Neural cell (in vitro differentiated cells): ENCODE measurements at regions not wholly inside any gene's neighbourhood (a gene's known extent, or its start where the extent isn't known, plus 50 kb on each side); places are given as distances from the start of the nearest gene placed in this dataset.

ENCODE experiments used
- H2AFZ ChIP-seq: fragments of 200-600, 300-800 bp; sonication (generic), shearing (Covaris generic); 2 replicates; pipeline ENCODE4 v1.6.0; 2014; ENCODE audit warnings: low read depth, mild to moderate bottlenecking, antibody characterized with exemption, low read length, moderate library complexity
- H3F3A ChIP-seq: fragments of 200-600 bp; shearing (Covaris generic); 2 replicates; pipeline ENCODE4 v1.6.1; 2016; ENCODE audit warnings: mild to moderate bottlenecking, moderate library complexity, mixed read lengths, antibody characterized with exemption, low read length; ENCODE audit not compliant: insufficient read depth, poor library complexity, severe bottlenecking
- H3K27ac ChIP-seq: fragments of 200-600, 300-800 bp; sonication (generic), shearing (Covaris generic); 2 replicates; pipeline ENCODE4 v1.5.1; 2014; ENCODE audit warnings: mild to moderate bottlenecking, low read length, moderate library complexity
- H3K27me3 ChIP-seq: fragments of 300-800, 200-600 bp; sonication (generic), shearing (Covaris generic); 2 replicates; pipeline ENCODE4 v1.6.0; 2014; ENCODE audit warnings: mild to moderate bottlenecking, low read depth, low read length, moderate library complexity; ENCODE audit not compliant: insufficient read depth
- H3K36me3 ChIP-seq: fragments of 300-800, 200-600 bp; sonication (generic), shearing (Covaris generic); 2 replicates; pipeline ENCODE4 v1.5.1; 2014; ENCODE audit warnings: mild to moderate bottlenecking, antibody characterized with exemption, low read length, moderate library complexity; ENCODE audit not compliant: insufficient read depth
- H3K4me2 ChIP-seq: fragments of 300-800, 200-600 bp; sonication (generic), shearing (Covaris generic); 2 replicates; pipeline ENCODE4 v1.6.0; 2014; ENCODE audit warnings: mild to moderate bottlenecking, low read length
- H3K4me3 ChIP-seq: fragments of 300-800, 200-600 bp; sonication (generic), shearing (Covaris generic); 2 replicates; pipeline ENCODE4 v1.5.1; 2014; ENCODE audit warnings: mild to moderate bottlenecking, low read length, moderate library complexity
- H3K79me2 ChIP-seq: fragments of 200-600 bp; shearing (Covaris generic); replicated peaks from 2 replicates; pipeline ENCODE4 v1.6.0; 2014; ENCODE audit warnings: mild to moderate bottlenecking, low read length, moderate library complexity; ENCODE audit not compliant: insufficient read depth
- H3K9ac ChIP-seq: fragments of 300-800, 200-600 bp; sonication (generic), shearing (Covaris generic); 2 replicates; pipeline ENCODE4 v1.6.1; 2016; ENCODE audit warnings: mild to moderate bottlenecking, low read length, mixed read lengths
- H3K9me2 ChIP-seq: fragments of 200-600 bp; shearing (Covaris generic); 2 replicates; pipeline ENCODE4 v1.6.1; 2016; ENCODE audit warnings: mild to moderate bottlenecking, low read length, mixed read lengths; ENCODE audit not compliant: insufficient read depth
- H3K9me3 ChIP-seq: fragments of 200-600, 300-800 bp; sonication (generic), shearing (Covaris generic); 2 replicates; pipeline ENCODE4 v1.6.1; 2016; ENCODE audit warnings: mild to moderate bottlenecking, mixed run types, low read length, moderate library complexity, mixed read lengths
- H4K20me1 ChIP-seq: fragments of 200-600 bp; shearing (Covaris generic); 2 replicates; pipeline ENCODE4 v1.6.1; 2016; ENCODE audit warnings: mild to moderate bottlenecking, mixed run types; ENCODE audit not compliant: insufficient read depth
- CTCF ChIP-seq: fragments of 450-650 bp; IDR thresholded peaks from 2 replicates; pipeline ENCODE4 v1.5.1; 2014; ENCODE audit warnings: antibody characterized with exemption, mild to moderate bottlenecking, moderate library complexity; ENCODE audit not compliant: poor library complexity, severe bottlenecking
- EP300 ChIP-seq: fragments of 450-650 bp; conservative IDR thresholded peaks from 2 replicates; pipeline ENCODE4 v1.6.1; 2014; ENCODE audit warnings: antibody characterized with exemption, mild to moderate bottlenecking, moderate library complexity; ENCODE audit not compliant: poor library complexity, severe bottlenecking
- EZH2 ChIP-seq: fragments of 200-600, 300-800 bp; shearing (Covaris generic), sonication (generic); IDR thresholded peaks from 2 replicates; pipeline ENCODE4 v1.6.1; 2014; ENCODE audit warnings: antibody characterized with exemption, low read length, borderline replicate concordance, mild to moderate bottlenecking; ENCODE audit not compliant: insufficient read depth, poor library complexity, severe bottlenecking
- MXI1 ChIP-seq: fragments of 450-650 bp; conservative IDR thresholded peaks from 2 replicates; pipeline ENCODE4 v1.6.1; 2014; ENCODE audit warnings: antibody characterized with exemption, mild to moderate bottlenecking; ENCODE audit not compliant: poor library complexity, severe bottlenecking
- POLR2AphosphoS5 ChIP-seq: IDR thresholded peaks from 2 replicates; pipeline ENCODE4 v1.6.1; 2012
- RAD21 ChIP-seq: fragments of 450-650 bp; conservative IDR thresholded peaks from 2 replicates; pipeline ENCODE4 v1.6.1; 2014; ENCODE audit warnings: antibody characterized with exemption, mild to moderate bottlenecking, moderate library complexity
- REST ChIP-seq: IDR thresholded peaks from 2 replicates; pipeline ENCODE4 v1.6.1; 2012; ENCODE audit warnings: borderline replicate concordance
- SMC3 ChIP-seq: fragments of 450-650 bp; conservative IDR thresholded peaks from 2 replicates; pipeline ENCODE4 v1.6.1; 2014; ENCODE audit warnings: antibody characterized with exemption, mild to moderate bottlenecking, moderate library complexity; ENCODE audit not compliant: poor library complexity
- TAF1 ChIP-seq: IDR thresholded peaks from 2 replicates; pipeline ENCODE4 v1.6.1; 2012; ENCODE audit warnings: low read depth

- no peaks in the 10 kb centered on the region for H3K9me3 ChIP-seq
- H3F3A ChIP-seq = no peaks in the 10 kb centered on the region
- H3K79me2 ChIP-seq = no peaks in the 10 kb centered on the region
- no peak overlapping the region for H2AFZ ChIP-seq
- TF ChIP-seq SMC3 (no peak), MXI1 (no peak), TAF1 (no peak), EP300 (no peak), CTCF (no peak), REST (no peak), POLR2AphosphoS5 (no peak), EZH2 (no peak), RAD21 (no peak)
- no peak overlapping the region for H3K27ac ChIP-seq
- no peak overlapping the region for H3K4me3 ChIP-seq
- H3K9me2 ChIP-seq = no peaks in the 10 kb centered on the region
- no peaks in the 10 kb centered on the region for H3K36me3 ChIP-seq
- no peak overlapping the region for H3K4me2 ChIP-seq
- H3K27me3 ChIP-seq = no peaks in the 10 kb centered on the region
- H4K20me1 ChIP-seq = no peaks in the 10 kb centered on the region
- H3K9ac ChIP-seq = no peak overlapping the region
Measured at GRCh38 chr5:28917631-28918030, 1879.2 kb upstream of the CDH9 start.

DNA sequence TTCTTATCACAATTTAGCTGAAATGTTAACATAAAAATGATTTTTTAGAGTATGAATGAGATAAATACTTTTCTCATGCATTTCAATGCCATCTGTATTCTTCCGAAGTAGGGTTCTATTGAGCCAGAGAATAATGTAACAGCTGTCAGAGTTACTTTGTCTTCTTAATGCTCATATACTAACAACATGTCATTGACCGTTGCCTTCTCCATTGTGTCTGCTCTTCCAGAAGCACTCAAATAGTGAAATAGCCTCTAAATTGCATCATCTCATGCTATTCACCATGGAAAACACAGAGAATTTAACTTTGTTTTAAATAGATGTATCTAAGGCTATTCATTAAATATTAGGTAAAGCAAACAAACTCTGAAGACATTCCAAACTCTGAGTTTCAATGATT lies 1875.9 kb upstream of the CDH9 start:
- Histone ChIP-seq H4K20me1 (no peaks in the 10 kb centered on the region), H3K4me3 (no peak overlapping the region), H3K79me2 (no peaks in the 10 kb centered on the region), H3K4me2 (no peak overlapping the region), H3K9me2 (no peaks in the 10 kb centered on the region), H2AFZ (no peak overlapping the region), H3K9me3 (peaks cover 6% of the 10 kb centered on the region), H3K27ac (no peak overlapping the region), H3K9ac (no peak overlapping the region), H3K36me3 (no peaks in the 10 kb centered on the region), H3K27me3 (no peaks in the 10 kb centered on the region), H3F3A (no peaks in the 10 kb centered on the region)
- TF ChIP-seq CTCF (no peak), EP300 (peak; percentile 73), POLR2AphosphoS5 (peak; percentile 66)
